Tibial nerve (tissue), 4 donors: ENCODE measurements at regions not wholly inside any gene's neighbourhood (a gene's known extent, or its start where the extent isn't known, plus 50 kb on each side); places are given as distances from the start of the nearest gene placed in this dataset.

Experiments
- EP300 ChIP-seq, 2 donors: sonication (generic); formaldehyde crosslinking; IDR thresholded peaks; one replicate each; pipeline ENCODE4 v1.6.1; 2017; ENCODE audit warnings: antibody characterized with exemption in 2 of 2, mild to moderate bottlenecking in 1 of 2
- POLR2A ChIP-seq, 2 donors: fragments of 450-650 bp; IDR thresholded peaks; one replicate each; pipeline ENCODE4 v1.6.1; 2017; ENCODE audit warnings: antibody characterized with exemption in 2 of 2, mild to moderate bottlenecking in 2 of 2, moderate library complexity in 2 of 2
- TF ChIP-seq, protein P1 (sequence below), 5 experiments: fragments of 200-600 bp in 3 of 5; fragments of 450-650 bp in 2 of 5; sonication (generic) in 3 of 5; IDR thresholded peaks; one replicate each; pipeline ENCODE4 v1.5.1; 2016 to 2019; ENCODE audit warnings: antibody characterized with exemption in 5 of 5, mild to moderate bottlenecking in 3 of 5, moderate library complexity in 2 of 5

DNA sequence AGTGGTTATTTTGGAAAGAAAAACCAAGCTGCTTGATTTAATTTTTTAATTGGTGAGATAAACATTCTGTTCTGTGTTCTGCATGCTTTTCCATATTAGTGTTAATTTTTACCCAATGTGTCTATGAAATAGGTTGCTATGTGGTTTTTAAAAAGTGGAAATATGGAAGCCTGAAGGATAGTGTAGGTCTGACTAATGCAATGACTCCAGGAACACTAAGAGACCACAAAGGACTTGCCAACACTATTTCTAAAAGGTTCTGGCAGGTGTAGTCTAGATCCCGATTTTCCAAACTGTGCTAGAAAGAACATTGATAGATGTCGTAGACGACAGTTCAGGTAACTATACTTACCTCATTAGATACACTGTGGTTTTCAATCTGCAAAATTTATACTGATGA is 877.4 kb upstream of the GOT2 start:
- TF ChIP-seq POLR2A (IDR thresholded peaks at IDR 0.05) = no peak
- TF ChIP-seq, protein P1, sequence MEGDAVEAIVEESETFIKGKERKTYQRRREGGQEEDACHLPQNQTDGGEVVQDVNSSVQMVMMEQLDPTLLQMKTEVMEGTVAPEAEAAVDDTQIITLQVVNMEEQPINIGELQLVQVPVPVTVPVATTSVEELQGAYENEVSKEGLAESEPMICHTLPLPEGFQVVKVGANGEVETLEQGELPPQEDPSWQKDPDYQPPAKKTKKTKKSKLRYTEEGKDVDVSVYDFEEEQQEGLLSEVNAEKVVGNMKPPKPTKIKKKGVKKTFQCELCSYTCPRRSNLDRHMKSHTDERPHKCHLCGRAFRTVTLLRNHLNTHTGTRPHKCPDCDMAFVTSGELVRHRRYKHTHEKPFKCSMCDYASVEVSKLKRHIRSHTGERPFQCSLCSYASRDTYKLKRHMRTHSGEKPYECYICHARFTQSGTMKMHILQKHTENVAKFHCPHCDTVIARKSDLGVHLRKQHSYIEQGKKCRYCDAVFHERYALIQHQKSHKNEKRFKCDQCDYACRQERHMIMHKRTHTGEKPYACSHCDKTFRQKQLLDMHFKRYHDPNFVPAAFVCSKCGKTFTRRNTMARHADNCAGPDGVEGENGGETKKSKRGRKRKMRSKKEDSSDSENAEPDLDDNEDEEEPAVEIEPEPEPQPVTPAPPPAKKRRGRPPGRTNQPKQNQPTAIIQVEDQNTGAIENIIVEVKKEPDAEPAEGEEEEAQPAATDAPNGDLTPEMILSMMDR (IDR thresholded peaks at IDR 0.05) = no peak
- no peak for TF ChIP-seq EP300 (IDR thresholded peaks at IDR 0.05)
